ENCODE measurements at regions not wholly inside any gene's neighbourhood (a gene's known extent, or its start where the extent isn't known, plus 50 kb on each side); places are given as distances from the start of the nearest gene placed in this dataset.

DNA sequence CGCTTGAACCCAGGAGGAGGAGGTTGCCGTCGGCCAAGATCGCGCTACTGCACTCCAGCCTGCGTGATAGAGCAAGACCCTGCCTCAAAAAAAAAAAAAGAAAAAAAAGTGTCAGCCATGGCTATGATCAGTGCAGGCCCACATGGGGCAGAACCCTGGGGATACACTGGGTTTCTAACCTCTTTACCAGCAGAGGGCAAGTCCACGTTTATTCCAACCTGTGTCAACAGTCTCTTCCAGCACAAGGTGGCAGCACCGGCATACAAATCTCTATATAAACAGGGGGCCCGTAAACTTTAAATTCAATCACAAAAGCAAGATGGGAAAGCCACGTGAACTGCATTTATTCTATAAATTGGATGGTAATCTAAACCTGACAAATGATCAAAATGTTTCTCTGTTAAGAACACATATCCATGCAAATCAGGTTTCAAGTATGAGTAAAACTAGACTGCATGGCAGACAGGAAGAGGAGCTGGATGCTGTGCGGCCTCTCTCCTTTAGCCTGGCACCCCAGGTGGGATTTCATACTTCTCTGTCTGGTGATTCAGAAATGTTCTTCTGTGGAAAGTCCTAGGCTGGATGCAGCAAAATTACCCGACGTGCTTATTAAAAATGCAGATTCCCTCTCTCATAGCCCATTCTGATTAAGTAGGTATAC is 60.0 kb upstream of the STEAP1B start:
- H4K20me1 ChIP-seq (ENCODE audit: insufficient read depth, low read length): no peaks in the 10 kb centered on the region
- TF ChIP-seq, protein P1, sequence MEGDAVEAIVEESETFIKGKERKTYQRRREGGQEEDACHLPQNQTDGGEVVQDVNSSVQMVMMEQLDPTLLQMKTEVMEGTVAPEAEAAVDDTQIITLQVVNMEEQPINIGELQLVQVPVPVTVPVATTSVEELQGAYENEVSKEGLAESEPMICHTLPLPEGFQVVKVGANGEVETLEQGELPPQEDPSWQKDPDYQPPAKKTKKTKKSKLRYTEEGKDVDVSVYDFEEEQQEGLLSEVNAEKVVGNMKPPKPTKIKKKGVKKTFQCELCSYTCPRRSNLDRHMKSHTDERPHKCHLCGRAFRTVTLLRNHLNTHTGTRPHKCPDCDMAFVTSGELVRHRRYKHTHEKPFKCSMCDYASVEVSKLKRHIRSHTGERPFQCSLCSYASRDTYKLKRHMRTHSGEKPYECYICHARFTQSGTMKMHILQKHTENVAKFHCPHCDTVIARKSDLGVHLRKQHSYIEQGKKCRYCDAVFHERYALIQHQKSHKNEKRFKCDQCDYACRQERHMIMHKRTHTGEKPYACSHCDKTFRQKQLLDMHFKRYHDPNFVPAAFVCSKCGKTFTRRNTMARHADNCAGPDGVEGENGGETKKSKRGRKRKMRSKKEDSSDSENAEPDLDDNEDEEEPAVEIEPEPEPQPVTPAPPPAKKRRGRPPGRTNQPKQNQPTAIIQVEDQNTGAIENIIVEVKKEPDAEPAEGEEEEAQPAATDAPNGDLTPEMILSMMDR (IDR thresholded peaks at IDR 0.05; ENCODE audit: low read length): peak; percentile 94
- no peak for TF ChIP-seq EZH2phosphoT487 (IDR thresholded peaks at IDR 0.05; ENCODE audit: low read length)
- no peak overlapping the region for H3K9ac ChIP-seq (ENCODE audit: low read length)
- no peaks in the 10 kb centered on the region for H3K79me2 ChIP-seq (ENCODE audit: low read length)
- no peaks in the 10 kb centered on the region for H3K9me2 ChIP-seq (replicated peaks; ENCODE audit: insufficient read depth, low read length)
- H3K36me3 ChIP-seq (replicated peaks; ENCODE audit: insufficient read depth, low read length): no peaks in the 10 kb centered on the region
- H3F3A ChIP-seq (ENCODE audit: insufficient read depth, low read length): peaks cover 30% of the 10 kb centered on the region
- H3K4me2 ChIP-seq (ENCODE audit: low read depth, low read length): no peak overlapping the region
- no peak overlapping the region for H3K4me3 ChIP-seq (ENCODE audit: low read length)
- H3K4me1 ChIP-seq (ENCODE audit: low read length): peaks cover 33% of the 10 kb centered on the region
- H2AFZ ChIP-seq (ENCODE audit: low read length): no peak overlapping the region
- DNase-seq: peak; percentile 84
- no peaks in the 10 kb centered on the region for H3K27me3 ChIP-seq (replicated peaks; ENCODE audit: insufficient read depth, low read length)
- no peaks in the 10 kb centered on the region for H3K9me3 ChIP-seq (replicated peaks; ENCODE audit: insufficient read depth, low read length)
- no peak overlapping the region for H3K27ac ChIP-seq (ENCODE audit: low read length)

DNA sequence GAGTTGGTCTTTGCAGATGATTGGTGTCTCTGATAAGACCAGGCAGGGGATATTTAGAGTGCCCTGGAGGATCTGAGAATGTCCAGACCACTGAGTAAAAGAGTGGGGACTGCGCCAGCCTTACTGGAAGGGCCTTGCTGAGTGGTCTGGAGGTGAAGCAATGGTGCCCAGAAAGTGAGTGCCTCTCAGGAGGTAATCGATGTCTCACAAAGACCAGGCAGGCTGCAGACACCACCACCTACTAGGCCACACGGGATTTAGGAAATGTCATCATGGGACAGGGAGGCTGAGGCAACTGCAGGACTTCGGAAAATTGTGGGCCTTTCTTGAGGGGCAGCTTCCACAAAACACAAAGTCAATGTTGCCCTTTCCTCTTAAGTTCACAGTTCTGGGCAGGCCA is 57.2 kb upstream of the STEAP1B start:
- H3K9ac ChIP-seq (ENCODE audit: low read length): no peak overlapping the region
- H3K27me3 ChIP-seq (replicated peaks; ENCODE audit: insufficient read depth, low read length): no peaks in the 10 kb centered on the region
- no peaks in the 10 kb centered on the region for H4K20me1 ChIP-seq (ENCODE audit: insufficient read depth, low read length)
- no peaks in the 10 kb centered on the region for H3K9me3 ChIP-seq (replicated peaks; ENCODE audit: insufficient read depth, low read length)
- DNase-seq: no peak
- no peak overlapping the region for H3K27ac ChIP-seq (ENCODE audit: low read length)
- no peaks in the 10 kb centered on the region for H3K79me2 ChIP-seq (ENCODE audit: low read length)
- TF ChIP-seq, protein P1 (IDR thresholded peaks at IDR 0.05; ENCODE audit: low read length): no peak
- no peak for TF ChIP-seq EZH2 (optimal IDR thresholded peaks at IDR 0.05; ENCODE audit: low read depth, low read length)
- no peak for TF ChIP-seq EZH2phosphoT487 (IDR thresholded peaks at IDR 0.05; ENCODE audit: low read length)
- peaks cover 8% of the 10 kb centered on the region for H3K4me1 ChIP-seq (ENCODE audit: low read length)
- no peak overlapping the region for H2AFZ ChIP-seq (ENCODE audit: low read length)
- H3K36me3 ChIP-seq (replicated peaks; ENCODE audit: insufficient read depth, low read length): no peaks in the 10 kb centered on the region
- no peak overlapping the region for H3K4me3 ChIP-seq (ENCODE audit: low read length)
- no peak overlapping the region for H3K4me2 ChIP-seq (ENCODE audit: low read depth, low read length)
- H3K9me2 ChIP-seq (replicated peaks; ENCODE audit: insufficient read depth, low read length): no peaks in the 10 kb centered on the region
- H3F3A ChIP-seq (ENCODE audit: insufficient read depth, low read length): peaks cover 7% of the 10 kb centered on the region; the same call in 1 of the 2 replicates

GRCh38 chr7:22555476-22555875 is 55.5 kb upstream of the STEAP1B start:
- H3F3A ChIP-seq (ENCODE audit: insufficient read depth, low read length): no peaks in the 10 kb centered on the region
- no peaks in the 10 kb centered on the region for H4K20me1 ChIP-seq (ENCODE audit: insufficient read depth, low read length)
- no peaks in the 10 kb centered on the region for H3K79me2 ChIP-seq (ENCODE audit: low read length)
- H3K4me2 ChIP-seq (ENCODE audit: low read depth, low read length): no peak overlapping the region
- H3K4me3 ChIP-seq (ENCODE audit: low read length): no peak overlapping the region
- H2AFZ ChIP-seq (ENCODE audit: low read length): no peak overlapping the region
- H3K4me1 ChIP-seq (ENCODE audit: low read length): no peaks in the 10 kb centered on the region
- no peaks in the 10 kb centered on the region for H3K9me3 ChIP-seq (replicated peaks; ENCODE audit: insufficient read depth, low read length)
- DNase-seq: no peak
- no peaks in the 10 kb centered on the region for H3K27me3 ChIP-seq (replicated peaks; ENCODE audit: insufficient read depth, low read length)
- no peaks in the 10 kb centered on the region for H3K9me2 ChIP-seq (replicated peaks; ENCODE audit: insufficient read depth, low read length)
- H3K9ac ChIP-seq (ENCODE audit: low read length): no peak overlapping the region
- TF ChIP-seq EZH2 (optimal IDR thresholded peaks at IDR 0.05; ENCODE audit: low read depth, low read length) (no peak), EZH2phosphoT487 (IDR thresholded peaks at IDR 0.05; ENCODE audit: low read length) (no peak)
- TF ChIP-seq, protein P1 (IDR thresholded peaks at IDR 0.05; ENCODE audit: low read length): no peak
- H3K27ac ChIP-seq (ENCODE audit: low read length): no peak overlapping the region
- H3K36me3 ChIP-seq (replicated peaks; ENCODE audit: insufficient read depth, low read length): no peaks in the 10 kb centered on the region

Measured in MM.1S (cell line).